Breast epithelium (tissue), 4 donors: ENCODE measurements at regions not wholly inside any gene's neighbourhood (a gene's known extent, or its start where the extent isn't known, plus 50 kb on each side); places are given as distances from the start of the nearest gene placed in this dataset.

Source experiments
- DNase-seq, 2 donors: peaks; one replicate each; pipeline ENCODE4 v3.0.0-alpha.2; 2019; ENCODE audit warnings: low spot score in 2 of 2
- H3K27ac ChIP-seq, 2 donors: fragments of 200-600 bp; sonication (generic) in 1 of 2; one replicate each; pipeline ENCODE4 v1.5.1; 2016 to 2019; ENCODE audit warnings: mild to moderate bottlenecking in 1 of 2
- H3K27me3 ChIP-seq, 2 donors: fragments of 200-600 bp; sonication (generic) in 1 of 2; one replicate each; pipeline versions ENCODE4 v1.5.1 to v1.6.0; 2017 to 2019; ENCODE audit warnings: control low read depth in 1 of 2, mild to moderate bottlenecking in 1 of 2
- H3K36me3 ChIP-seq: fragments of 200-600 bp; one replicate; pipeline ENCODE4 v1.5.1; 2019
- H3K4me1 ChIP-seq, 2 donors: fragments of 200-600 bp; sonication (generic); one replicate each; pipeline ENCODE4 v1.5.1; 2016 to 2019; ENCODE audit warnings: control low read depth in 1 of 2
- H3K4me3 ChIP-seq, 3 donors: fragments of 200-600 bp; sonication (generic); 1 replicate in 2 of 3; 2 replicates in 1 of 3; pipeline ENCODE4 v1.5.1; 2016 to 2019; ENCODE audit warnings: mild to moderate bottlenecking in 3 of 3, moderate library complexity in 2 of 3
- H3K9me3 ChIP-seq, 2 donors: fragments of 200-600 bp; sonication (generic) in 1 of 2; one replicate each; pipeline ENCODE4 v1.5.1; 2016 to 2019; ENCODE audit warnings: control low read depth in 1 of 2
- CTCF ChIP-seq, 3 donors: fragments of 450-650 bp; IDR thresholded peaks; one replicate each; pipeline ENCODE4 v1.5.1; 2016 to 2017; ENCODE audit warnings: antibody characterized with exemption in 3 of 3, mild to moderate bottlenecking in 3 of 3, moderate library complexity in 3 of 3
- POLR2A ChIP-seq: fragments of 450-650 bp; IDR thresholded peaks from one replicate; pipeline ENCODE4 v1.6.1; 2016; ENCODE audit warnings: antibody characterized with exemption, mild to moderate bottlenecking, moderate library complexity
- POLR2AphosphoS5 ChIP-seq, 3 donors: sonication (generic); formaldehyde crosslinking; IDR thresholded peaks; one replicate each; pipeline ENCODE4 v1.6.1; 2017; ENCODE audit warnings: antibody characterized with exemption in 3 of 3
- intact Hi-C: fragments of 100-400 bp; cut with DNase I; formaldehyde crosslinking; loops from one replicate; pipeline ENCODE4 v1.15.1; 2023; ENCODE audit warnings: low total_unique reads

- intact Hi-C loops: no loop called here
- TF ChIP-seq POLR2A: no peak
- no peak for TF ChIP-seq POLR2AphosphoS5 (IDR thresholded peaks at IDR 0.05)
- no peak for TF ChIP-seq CTCF (IDR thresholded peaks at IDR 0.05)
Observed at GRCh38 chr22:26845021-26845743, 187.8 kb downstream of the MIAT start.

GRCh38 chr22:26846076-26846475 lies 188.7 kb downstream of the MIAT start:
- no peaks in the 10 kb centered on the region for H3K9me3 ChIP-seq
- H3K27me3 ChIP-seq: no peaks in the 10 kb centered on the region
- DNase-seq: no peak
- intact Hi-C loops: no loop called here
- TF ChIP-seq POLR2A (no peak), CTCF (IDR thresholded peaks at IDR 0.05) (no peak), POLR2AphosphoS5 (IDR thresholded peaks at IDR 0.05) (no peak)
- peaks cover 0 to 3% of the 10 kb centered on the region in 2 donors for H3K4me1 ChIP-seq
- no peak overlapping the region for H3K27ac ChIP-seq
- H3K36me3 ChIP-seq: no peaks in the 10 kb centered on the region
- H3K4me3 ChIP-seq: no peak overlapping the region

More at GRCh38 chr22:26845021-26845743, 187.8 kb downstream of the MIAT start:
- Histone ChIP-seq H3K27me3 (no peaks in the 10 kb centered on the region), H3K36me3 (no peaks in the 10 kb centered on the region), H3K4me1 (peaks cover 0 to 3% of the 10 kb centered on the region in 2 donors), H3K4me3 (no peak overlapping the region), H3K9me3 (no peaks in the 10 kb centered on the region), H3K27ac (no peak overlapping the region)
- DNase-seq: no peak

- intact Hi-C loops: no loop called here
- H3K27ac ChIP-seq: no peak overlapping the region
Observed at GRCh38 chr22:26846645-26847044, 189.3 kb downstream of the MIAT start.

GRCh38 chr22:26847046-26847445 lies 189.7 kb downstream of the MIAT start:
- Histone ChIP-seq H3K4me1 (peaks cover 0 to 3% of the 10 kb centered on the region in 2 donors), H3K27ac (no peak overlapping the region), H3K9me3 (no peaks in the 10 kb centered on the region), H3K4me3 (no peak overlapping the region), H3K36me3 (no peaks in the 10 kb centered on the region), H3K27me3 (no peaks in the 10 kb centered on the region)
- intact Hi-C loops: no loop called here
- DNase-seq: no peak
- no peak for TF ChIP-seq POLR2A
- TF ChIP-seq POLR2AphosphoS5 (IDR thresholded peaks at IDR 0.05): no peak
- TF ChIP-seq CTCF (IDR thresholded peaks at IDR 0.05): no peak

More at GRCh38 chr22:26846645-26847044, 189.3 kb downstream of the MIAT start:
- Histone ChIP-seq H3K36me3 (no peaks in the 10 kb centered on the region), H3K9me3 (no peaks in the 10 kb centered on the region), H3K27me3 (no peaks in the 10 kb centered on the region), H3K4me1 (peaks cover 0 to 3% of the 10 kb centered on the region in 2 donors), H3K4me3 (no peak overlapping the region)
- TF ChIP-seq POLR2AphosphoS5 (IDR thresholded peaks at IDR 0.05) (no peak), POLR2A (no peak), CTCF (IDR thresholded peaks at IDR 0.05) (no peak)
- DNase-seq: no peak

- H3K36me3 ChIP-seq: no peaks in the 10 kb centered on the region
- TF ChIP-seq POLR2AphosphoS5 (IDR thresholded peaks at IDR 0.05) (no peak), POLR2A (no peak), CTCF (IDR thresholded peaks at IDR 0.05) (no peak)
- DNase-seq: no peak
- intact Hi-C loops: no loop called here
- H3K27me3 ChIP-seq: no peaks in the 10 kb centered on the region
- H3K27ac ChIP-seq: no peak overlapping the region
- no peak overlapping the region for H3K4me3 ChIP-seq
- no peaks in the 10 kb centered on the region for H3K9me3 ChIP-seq
- H3K4me1 ChIP-seq: peaks cover 0 to 3% of the 10 kb centered on the region in 2 donors
Observed at GRCh38 chr22:26847816-26848215, 190.4 kb downstream of the MIAT start.
